ENCODE measurements at regions not wholly inside any gene's neighbourhood (a gene's known extent, or its start where the extent isn't known, plus 50 kb on each side); places are given as distances from the start of the nearest gene placed in this dataset.

GRCh38 chr12:24460099-24460498, 488.8 kb downstream of the BCAT1 start:
- DNase-seq (ENCODE audit: low read depth): no peak
- TF ChIP-seq CTCF (conservative IDR thresholded peaks at IDR 0.05; ENCODE audit: low read length): no peak
- H3K4me3 ChIP-seq (ENCODE audit: low read length): no peak overlapping the region

- H3K4me3 ChIP-seq (ENCODE audit: low read length): no peak overlapping the region
- DNase-seq (ENCODE audit: low read depth): no peak
- TF ChIP-seq CTCF (conservative IDR thresholded peaks at IDR 0.05; ENCODE audit: low read length): no peak
Observed at GRCh38 chr12:24455811-24456210, 493.1 kb downstream of the BCAT1 start.

- no peak for DNase-seq (ENCODE audit: low read depth)
- TF ChIP-seq CTCF (conservative IDR thresholded peaks at IDR 0.05; ENCODE audit: low read length): no peak
- no peak overlapping the region for H3K4me3 ChIP-seq (ENCODE audit: low read length)
Observed at GRCh38 chr12:24447678-24448077, 498.2 kb upstream of the SOX5 start.

GRCh38 chr12:24446287-24446686, 496.8 kb upstream of the SOX5 start:
- no peak for DNase-seq (ENCODE audit: low read depth)
- no peak for TF ChIP-seq CTCF (conservative IDR thresholded peaks at IDR 0.05; ENCODE audit: low read length)
- no peak overlapping the region for H3K4me3 ChIP-seq (ENCODE audit: low read length)

- no peak overlapping the region for H3K4me3 ChIP-seq (ENCODE audit: low read length)
- no peak for TF ChIP-seq CTCF (conservative IDR thresholded peaks at IDR 0.05; ENCODE audit: low read length)
- no peak for DNase-seq (ENCODE audit: low read depth)
Observed at GRCh38 chr12:24444634-24445033, 495.2 kb upstream of the SOX5 start.

GRCh38 chr12:24441458-24441857, 492.0 kb upstream of the SOX5 start:
- H3K4me3 ChIP-seq (ENCODE audit: low read length): no peak overlapping the region
- no peak for DNase-seq (ENCODE audit: low read depth)
- no peak for TF ChIP-seq CTCF (conservative IDR thresholded peaks at IDR 0.05; ENCODE audit: low read length)

GRCh38 chr12:24436667-24437066, 487.2 kb upstream of the SOX5 start:
- H3K4me3 ChIP-seq (ENCODE audit: low read length): no peak overlapping the region
- no peak for DNase-seq (ENCODE audit: low read depth)
- no peak for TF ChIP-seq CTCF (conservative IDR thresholded peaks at IDR 0.05; ENCODE audit: low read length)

Measured in AG10803 (cell line).